Posterior cingulate gyrus (tissue), 11 donors: ENCODE measurements at regions not wholly inside any gene's neighbourhood (a gene's known extent, or its start where the extent isn't known, plus 50 kb on each side); places are given as distances from the start of the nearest gene placed in this dataset.

Experiments
- DNase-seq, 10 donors: peaks; one replicate each; pipeline versions ENCODE4 v3.0.0 to v3.0.0-alpha.2; 2020 to 2021; ENCODE audit warnings: mixed read lengths in 3 of 10
- intact Hi-C: fragments of 100-400 bp; cut with DNase I; formaldehyde crosslinking; loops from one replicate; pipeline ENCODE4 v1.15.1; 2023

DNA sequence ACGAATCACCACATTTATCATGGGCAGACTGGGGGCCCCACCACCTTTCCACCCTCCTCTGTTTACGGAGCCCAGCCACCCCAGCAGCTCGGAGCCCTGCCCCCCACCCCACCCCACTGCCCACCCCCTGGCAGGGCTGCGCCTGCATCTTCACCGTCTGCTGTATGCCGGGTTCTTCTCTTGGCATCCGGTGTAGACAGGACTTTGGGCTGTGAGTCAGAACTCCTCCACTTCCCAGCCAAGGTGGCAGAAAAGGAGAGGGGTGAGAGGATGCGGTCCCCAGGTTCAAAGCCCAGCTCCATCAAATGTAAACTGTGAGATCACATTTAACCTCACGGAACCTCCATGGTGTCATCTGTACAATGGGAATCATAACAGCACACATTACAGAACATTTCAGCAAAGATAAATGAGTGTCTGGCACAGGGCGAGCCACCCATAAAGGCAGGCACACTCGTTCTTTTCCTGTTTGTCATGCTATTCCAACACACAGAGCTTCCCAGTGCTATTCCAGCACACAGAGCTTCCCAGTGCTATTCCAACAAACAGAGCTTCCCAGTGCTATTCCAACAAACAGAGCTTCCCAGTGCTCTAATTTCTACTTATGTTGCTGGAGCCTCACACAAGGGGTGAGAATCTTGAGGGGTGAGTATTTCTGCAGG lies 292.7 kb upstream of the RTL1 start:
- intact Hi-C loops, result no loop called here
- peak in 1 of 10 donors; percentile 52 for DNase-seq

DNA sequence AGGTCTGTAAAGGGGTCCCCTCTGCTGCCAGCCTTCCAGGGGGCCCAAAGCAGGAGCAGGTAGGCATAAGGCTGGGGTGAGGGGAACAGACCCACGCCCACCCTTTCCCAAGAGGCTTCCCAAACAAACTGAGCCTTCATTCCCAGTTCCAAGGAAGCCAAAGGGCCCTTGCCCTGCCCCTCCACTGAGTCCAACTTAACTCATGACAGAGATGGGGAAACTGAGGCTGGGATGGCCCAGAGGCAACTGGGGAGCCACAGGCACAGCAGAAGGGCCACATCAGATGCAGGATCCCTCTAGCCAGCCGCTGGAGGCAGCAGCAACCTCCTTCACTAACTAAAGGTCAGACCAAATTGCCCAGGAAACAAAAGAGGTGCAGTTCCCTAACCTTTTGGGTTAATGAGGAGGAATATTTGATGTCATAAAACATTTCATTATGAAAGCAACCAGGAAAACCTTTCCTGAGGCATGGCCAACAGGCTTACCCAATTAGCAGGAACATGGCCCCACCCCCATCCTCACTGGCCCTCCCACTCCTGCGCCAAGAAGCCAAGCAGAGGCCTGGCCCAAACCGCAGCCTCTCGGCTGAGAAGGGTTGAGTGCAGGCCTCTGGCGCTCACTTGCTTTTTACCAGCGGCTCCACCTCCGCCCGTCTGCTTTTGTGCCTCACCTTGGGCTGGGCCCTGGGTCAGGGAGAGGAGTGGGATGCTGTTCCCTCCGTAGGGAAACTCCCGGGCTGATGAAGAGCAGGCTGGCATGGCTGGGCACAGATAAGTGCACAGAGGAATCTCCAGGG lies 293.5 kb upstream of the RTL1 start:
- DNase-seq, result peak in 2 of 10 donors; percentile 17 to 63

DNA sequence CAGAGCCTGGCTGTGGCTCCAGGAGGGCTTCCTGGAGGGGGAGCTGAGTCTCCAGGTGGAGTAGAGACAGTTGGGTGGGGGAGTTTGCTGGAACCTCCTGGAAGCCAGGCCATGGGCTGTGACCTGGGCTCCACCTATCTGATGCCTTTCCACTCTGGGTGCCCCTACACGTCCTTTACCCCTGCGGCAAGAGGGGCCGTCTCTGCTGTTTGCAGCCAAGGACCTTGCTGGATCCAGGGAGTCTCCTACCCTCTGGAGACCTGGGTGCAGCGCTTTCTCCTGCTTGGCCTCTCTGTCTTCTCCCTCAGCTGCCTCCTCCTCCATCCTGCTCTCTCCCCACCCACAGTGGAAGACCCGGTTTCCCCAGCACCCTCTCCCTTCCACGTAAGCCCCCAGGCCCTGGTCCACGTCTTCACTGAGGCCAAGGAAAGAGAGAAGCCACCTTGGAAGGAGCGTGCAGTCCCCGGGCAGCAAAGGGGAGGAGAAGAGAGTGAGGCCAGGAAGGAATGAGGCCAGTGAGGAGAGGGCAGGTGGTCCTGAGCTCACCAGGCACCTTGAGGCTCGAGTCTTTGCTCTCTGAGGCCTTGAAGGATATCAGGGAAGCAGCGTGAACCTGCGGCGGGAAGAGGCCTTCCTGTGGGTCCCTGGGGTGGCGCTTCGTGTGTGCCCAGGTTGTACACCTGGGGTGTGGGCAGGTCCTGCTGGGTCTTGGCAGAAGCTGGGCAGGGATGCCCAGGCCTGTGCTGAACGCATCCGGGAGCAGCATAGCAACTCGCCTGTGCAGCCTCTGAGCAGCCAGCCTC lies 294.3 kb upstream of the RTL1 start:
- peak in 3 of 10 donors; percentile 12 to 69 (median 57) for DNase-seq
- intact Hi-C loops, result no loop called here

More for the DNA sequence above, 293.5 kb upstream of the RTL1 start:
- intact Hi-C loops, result no loop called here

DNA sequence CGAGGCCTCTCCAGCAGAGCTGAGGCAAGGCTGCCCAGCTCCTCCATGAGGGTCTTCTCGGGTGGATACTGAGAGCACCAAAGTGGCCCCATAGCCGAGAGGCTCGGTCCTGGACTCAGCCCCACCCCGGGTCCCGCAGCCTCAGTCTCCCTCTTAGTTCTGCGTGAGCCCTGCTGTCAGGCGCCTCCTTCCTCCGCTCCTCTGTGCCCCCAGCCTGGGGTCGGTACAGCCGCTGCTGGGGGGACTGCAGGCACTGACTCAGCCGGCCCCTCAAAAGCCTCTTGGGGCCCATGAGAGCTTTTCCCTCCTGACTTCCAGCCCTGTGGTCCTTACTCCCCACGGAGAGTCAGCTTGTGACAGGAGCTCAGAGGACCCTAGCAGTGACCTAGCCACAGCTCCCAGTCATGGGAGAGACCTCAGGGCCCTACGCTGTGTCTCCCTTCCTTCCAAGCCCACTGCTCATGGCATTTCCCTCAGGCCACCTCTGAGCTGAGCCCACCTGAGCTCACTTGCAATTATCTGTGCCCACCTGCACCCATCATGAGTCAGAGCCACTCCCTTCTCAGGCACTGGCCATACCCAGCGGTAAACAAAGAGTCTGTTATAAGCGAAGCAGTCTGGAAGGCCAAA lies 295.0 kb upstream of the RTL1 start:
- DNase-seq, result peak in 2 of 10 donors; percentile 57 to 73
- intact Hi-C loops, result no loop called here

DNA sequence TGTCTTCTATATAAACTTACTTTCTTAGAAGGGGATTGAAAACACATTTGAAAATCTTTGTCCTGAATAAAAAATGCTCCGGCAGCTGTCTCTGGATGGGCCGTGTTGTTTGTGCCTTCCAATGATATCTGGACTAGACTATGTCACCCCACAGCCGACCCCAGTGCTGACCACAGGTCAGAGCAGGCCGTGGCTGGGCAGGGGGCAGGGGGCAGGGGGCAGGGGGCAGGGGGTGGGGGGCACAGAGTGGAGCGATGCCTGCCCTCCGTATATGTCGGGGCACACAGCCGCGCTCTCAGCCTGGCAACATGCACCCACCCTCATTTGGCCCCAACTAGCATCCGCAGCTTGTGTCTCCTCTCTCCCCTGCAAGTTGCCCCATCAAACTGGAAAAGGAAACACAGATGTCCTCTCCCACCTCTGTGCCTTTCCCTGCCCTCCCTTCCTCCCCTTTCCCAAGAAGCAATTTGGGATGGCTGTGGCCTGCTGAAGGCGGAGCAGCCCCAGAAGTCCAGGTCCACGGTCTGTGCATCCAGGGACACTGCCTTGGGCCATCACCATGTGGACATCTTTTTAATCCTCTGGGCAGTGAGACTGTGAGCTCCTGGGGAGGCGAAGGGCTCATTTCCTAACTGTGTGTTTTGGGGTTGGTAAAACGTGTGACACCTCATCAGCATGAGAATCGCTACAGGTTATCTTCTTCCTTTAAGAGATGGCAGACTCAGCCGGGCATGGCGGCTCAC lies 295.7 kb upstream of the RTL1 start:
- intact Hi-C loops, result no loop called here
- peak in 3 of 10 donors; percentile 11 to 58 (median 16) for DNase-seq

DNA sequence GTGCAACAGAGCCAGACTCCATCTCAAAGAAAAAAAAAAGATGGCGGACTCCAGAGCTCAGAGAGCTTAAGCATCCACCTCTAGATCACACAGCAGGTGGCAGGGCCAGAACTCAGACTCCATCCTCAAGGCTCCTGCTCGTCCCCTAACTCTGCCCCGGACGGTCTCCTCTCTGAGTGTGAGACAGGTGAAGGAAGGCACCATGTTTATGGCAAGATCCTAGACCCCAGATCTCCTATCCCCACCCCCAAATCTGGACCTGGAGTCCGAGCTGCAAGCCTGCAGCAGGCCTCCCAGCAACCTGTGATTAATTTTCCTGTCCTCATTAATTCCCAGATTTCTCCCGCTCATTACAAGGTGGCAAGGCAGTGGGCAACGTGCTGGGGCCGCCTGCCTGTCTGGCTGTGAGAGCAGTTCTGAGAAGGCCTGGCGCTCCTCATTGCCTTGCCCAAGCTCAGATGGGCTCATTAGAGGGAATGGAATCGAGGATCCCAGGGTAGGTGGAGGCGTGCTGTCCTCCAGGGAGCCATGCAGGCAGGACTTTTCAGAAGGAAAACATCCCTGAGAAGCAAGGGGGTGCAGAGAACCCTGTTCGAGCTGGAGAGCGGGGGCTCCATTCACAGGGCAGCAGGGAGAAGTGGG lies 296.6 kb upstream of the RTL1 start:
- intact Hi-C loops, result no loop called here
- DNase-seq, result peak in 2 of 10 donors; percentile 6 to 52

DNA sequence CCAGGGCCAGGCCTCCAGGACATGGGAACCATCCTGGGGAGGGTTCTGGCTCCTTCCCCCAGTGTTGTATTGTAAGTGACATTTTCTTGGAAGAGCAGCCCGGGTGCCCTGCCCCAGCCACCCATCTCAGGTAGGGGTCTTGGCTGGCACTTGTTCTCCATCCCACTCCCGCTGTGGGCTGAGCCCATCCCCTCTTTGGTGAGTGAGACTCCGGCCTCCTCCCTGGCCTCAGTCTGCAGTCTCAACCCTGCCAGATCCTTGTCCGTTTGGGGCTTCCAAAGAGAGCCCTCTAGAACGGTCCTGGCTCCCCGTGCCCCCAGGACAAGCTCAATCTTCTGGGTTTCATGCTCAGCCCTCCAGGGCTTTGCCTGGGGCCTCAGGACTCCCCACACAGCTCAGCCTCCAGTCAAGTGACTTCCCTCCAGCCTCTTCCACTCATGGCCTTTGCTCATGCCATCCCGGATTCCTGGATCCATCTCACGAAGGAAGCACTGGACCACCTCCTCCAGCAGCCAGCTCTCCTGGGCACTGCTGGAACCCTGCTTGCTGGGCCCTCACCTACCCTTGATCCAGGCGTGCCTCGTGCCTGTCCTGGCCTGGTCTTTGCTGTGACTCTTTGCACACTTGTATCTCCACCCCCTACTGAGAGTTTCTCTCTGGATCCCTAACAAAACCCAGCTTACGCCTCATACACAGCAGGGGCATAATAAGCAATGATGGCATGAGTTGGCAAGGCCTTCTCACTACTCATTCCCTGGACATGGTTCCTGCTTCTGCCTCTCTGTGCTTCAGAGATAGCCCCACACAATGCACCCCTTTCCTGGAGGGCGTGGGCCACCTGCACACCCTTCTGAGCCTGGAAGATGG lies 297.4 kb upstream of the RTL1 start:
- peak in 1 of 10 donors; percentile 50 for DNase-seq
- intact Hi-C loops, result no loop called here

DNA sequence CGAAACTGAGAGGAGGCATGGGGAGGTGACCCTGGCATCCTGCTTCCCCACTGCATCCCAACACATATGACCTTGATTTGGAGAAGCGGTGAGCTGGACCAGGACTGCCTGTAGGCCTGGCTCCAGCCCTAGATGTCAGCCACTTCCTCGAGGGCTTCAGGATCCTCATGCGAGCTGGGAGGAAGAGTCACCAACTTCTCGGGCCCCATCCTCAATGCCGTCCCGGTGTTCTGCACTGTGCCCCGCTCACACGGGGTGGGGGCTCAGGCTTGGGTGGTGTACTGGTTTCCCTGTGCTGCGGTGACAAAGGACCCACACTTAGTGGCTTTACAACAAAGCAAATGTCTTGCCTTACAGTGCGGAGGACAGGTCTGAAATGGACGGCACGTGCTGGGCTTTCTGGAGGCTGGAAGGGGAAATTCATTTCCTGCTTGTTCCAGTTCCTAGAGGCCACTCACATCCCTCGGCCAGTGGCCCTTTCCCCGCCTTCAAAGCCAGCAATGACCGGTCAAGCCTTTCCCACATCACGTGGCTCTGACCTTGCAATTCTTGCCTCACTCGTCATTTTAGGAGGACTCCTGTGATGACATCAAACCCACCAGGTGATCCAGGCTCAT lies 298.1 kb upstream of the RTL1 start:
- peak in 3 of 10 donors; percentile 20 to 57 (median 29) for DNase-seq
- intact Hi-C loops, result no loop called here

DNA sequence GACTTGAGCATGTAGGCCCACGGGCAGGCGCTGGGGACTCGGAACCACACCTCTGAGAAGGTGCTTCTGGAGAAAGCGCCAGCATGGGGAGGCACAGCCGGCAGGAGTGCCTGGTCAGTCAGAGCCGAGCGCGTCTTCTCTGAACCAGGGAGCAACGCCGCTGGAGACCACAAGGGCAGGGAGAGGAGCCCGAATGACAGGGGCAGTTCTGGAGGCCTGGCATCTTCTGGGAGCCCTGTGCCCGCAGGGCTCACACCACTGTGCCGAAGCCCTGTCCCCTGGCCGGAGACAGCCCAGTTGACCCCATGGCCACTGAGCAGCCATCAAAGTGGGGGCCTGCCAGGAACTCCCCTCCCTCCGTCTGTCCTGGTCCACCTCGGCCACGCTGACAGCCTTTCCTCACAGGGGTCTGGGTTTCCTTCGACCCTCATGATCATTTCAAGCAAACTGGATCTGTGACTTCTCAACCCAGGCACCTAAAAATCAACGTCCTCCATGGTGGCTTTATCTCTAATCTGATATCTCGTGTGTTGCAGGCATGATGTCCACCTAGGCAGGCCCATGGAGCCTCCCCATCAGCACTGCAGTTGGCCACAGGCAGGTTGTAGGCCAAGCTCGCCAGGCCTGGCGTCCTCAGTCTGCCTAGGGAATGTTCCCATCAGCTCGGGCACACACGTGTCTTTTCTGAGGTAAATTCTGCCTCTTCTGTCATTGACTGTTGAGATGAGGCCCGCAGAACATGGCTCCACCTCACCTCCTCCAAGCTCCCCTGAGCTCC lies 299.3 kb upstream of the RTL1 start:
- DNase-seq, result peak in 4 of 10 donors; percentile 1 to 73 (median 42)
- intact Hi-C loops, result no loop called here

DNA sequence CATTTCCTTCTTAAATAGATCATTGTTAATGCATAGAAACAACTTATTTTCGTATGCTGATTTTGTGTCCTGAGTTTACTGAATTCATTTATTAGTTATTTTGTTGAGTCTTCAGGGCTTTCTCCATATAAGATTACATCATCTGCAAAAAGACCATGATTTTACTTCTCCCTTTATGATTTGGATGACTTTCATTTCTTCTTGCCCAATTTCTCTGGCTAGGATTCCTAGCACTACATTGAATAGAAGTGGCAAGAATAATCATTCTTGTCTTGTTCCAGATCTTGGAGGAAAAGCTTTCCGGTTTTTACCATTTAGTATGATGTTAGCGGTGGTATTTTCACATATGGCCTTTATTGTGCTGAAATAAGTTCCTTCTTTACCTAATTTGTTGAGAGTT lies 303.0 kb upstream of the RTL1 start:
- no peak for DNase-seq
- intact Hi-C loops, result no loop called here

DNA sequence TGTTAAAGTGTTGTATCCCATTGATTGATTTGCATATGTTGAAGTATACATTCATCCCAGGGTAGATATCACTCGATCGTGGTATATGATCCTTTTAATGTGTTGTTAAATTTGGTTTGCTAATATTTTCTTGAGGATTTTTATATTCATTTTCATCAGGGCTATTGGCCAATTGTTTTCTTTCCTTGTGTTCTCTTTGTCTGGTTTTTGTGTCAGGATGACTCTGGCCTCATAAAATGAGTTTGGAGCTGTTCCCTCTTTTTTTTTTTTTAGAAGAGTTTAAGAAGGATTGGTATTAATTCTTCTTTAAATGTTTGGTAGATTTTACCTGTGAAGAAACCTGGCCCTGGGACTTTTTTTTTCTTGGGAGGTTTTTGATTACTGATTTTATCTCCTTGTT lies 303.5 kb upstream of the RTL1 start:
- intact Hi-C loops, result no loop called here
- DNase-seq, result no peak

DNA sequence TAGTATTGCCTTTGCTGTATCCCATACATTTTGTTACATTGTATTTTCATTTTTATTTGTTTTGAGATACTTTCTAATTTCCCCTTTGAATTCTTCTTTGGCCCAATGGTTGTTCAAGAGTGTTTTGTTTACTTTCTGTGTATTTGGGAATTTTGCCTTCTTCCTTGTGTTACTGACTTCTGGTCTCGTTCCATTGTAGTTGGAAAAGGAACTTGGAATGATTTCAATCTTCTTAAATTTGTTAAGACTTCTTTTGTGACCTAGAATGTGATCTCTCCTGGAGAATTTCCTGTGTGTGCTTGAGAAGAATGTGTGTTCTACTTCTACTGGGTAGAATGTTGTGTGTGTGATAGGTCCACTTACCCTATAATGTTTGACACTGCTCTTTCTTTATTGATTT lies 304.4 kb upstream of the RTL1 start:
- intact Hi-C loops, result no loop called here
- DNase-seq, result no peak

DNA sequence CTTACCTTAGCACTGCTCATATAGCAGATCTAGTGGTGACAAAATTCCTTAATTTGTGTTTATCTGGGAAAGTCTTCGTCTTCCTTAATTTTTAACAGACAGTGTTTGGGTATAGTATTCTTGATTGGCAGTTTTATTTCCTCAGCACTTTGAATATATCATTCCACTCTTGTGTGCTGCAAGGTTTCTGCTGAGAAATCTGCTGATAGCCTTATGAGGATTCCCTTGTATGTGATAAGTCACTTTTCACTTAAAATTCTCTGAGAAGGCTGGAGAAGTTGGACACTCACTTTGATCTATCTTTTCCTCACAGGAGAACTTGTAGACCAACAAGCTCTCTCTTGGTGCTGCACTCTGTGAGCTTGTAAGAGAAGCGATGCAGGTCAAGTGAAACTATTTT lies 306.1 kb upstream of the RTL1 start:
- intact Hi-C loops, result no loop called here

DNA sequence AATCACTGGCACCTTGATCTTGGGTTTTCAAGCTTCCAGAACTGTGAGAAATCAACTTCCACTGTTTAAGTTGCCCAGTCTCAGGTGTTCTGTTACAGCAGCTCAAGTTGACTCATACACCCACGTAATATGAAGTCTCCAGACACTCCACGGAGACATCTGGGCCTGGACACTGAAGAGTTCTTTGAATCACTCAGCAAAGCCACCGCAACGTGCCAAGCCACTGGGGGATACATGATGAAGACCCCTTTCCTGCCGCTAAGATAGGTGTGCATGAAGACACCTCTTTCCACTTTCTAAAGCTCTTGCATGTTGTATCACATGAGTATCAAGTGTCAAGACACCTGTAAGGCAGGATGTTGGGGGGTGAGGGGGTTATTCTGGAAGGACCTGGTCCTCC lies 311.7 kb upstream of the RTL1 start:
- peak in 2 of 10 donors; percentile 1 to 17 for DNase-seq
- intact Hi-C loops, result no loop called here

More for the DNA sequence above, 306.1 kb upstream of the RTL1 start:
- no peak for DNase-seq

DNA sequence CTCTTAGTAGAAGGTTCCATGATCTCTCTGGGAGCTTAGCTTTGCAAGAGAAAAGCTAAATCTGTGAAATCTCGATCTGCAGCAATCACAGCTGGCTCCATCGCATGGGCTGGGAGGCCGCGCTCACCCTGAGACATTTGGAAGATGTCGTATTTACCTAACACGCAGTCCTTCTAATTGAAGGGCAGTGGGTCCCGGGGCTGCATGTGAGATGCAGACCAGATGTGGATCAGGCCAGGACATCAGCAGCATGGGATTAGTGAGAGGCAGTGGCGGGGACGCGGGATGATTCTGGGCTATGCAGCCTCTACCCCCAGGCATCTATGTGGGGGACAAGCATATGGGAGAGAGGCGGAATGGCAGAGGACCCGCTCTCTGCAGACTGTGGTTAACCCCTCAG lies 312.4 kb upstream of the RTL1 start:
- intact Hi-C loops, result no loop called here
- peak in 3 of 10 donors; percentile 9 to 60 (median 29) for DNase-seq

DNA sequence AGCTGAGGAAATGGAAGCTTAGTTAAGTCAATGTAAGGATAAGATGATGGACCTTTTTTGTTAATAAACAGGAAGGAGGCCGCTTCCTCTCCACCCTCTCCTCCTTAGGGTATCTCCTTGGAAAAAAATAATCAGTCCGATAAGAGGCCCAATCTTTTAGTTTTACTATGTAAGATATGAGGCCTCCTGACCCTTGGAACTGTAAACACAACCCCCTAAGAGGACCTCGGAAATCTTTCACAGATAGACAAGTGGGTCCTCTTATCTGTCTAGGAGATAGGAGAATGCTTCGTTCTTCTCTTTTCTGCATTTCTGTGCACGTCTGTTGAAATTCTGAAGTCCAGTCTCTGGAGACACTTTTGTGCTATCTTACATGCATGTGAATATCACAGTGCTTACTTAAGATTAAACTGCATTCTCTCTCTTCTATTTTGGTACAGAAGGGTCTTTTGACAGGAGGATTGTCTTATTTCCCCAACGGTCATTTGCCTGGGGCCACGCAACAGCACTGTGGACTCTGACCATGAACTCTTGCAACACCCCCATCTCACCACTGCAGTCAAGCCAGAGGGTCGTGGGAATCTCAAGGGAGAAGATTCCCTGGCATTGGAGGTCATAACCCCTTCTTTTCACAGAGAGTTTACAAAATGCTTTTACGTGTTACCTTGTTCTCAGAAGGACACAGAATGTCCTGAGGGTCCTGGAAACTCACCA lies 313.0 kb upstream of the RTL1 start:
- peak in 1 of 10 donors; percentile 3 for DNase-seq
- intact Hi-C loops, result no loop called here

DNA sequence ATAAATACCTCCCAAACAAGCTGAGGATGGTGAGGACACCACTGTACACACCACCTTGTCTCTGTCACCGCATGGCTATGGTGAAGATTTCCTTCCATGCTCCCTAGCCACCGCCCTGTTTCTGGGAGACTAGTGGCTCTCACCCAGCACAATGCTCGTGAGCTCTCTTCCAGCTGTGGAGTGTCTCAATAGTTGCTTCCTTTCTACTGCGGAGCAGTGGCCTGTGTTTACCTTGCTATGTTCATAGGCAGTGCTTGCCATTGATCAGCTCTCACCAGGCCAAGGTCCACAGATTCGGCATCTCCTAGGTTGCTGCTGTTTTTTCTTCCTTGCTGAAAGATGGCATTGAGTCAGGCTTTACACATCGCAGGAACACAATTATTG lies 313.6 kb upstream of the RTL1 start:
- peak in 1 of 10 donors; percentile 1 for DNase-seq
- intact Hi-C loops, result no loop called here
